Osteoblast (primary cell): ENCODE measurements at regions not wholly inside any gene's neighbourhood (a gene's known extent, or its start where the extent isn't known, plus 50 kb on each side); places are given as distances from the start of the nearest gene placed in this dataset.

Experiments used
- DNase-seq: peaks from one replicate; pipeline ENCODE4 v3.0.0; 2011; ENCODE audit warnings: low spot score, mixed read lengths; ENCODE audit not compliant: insufficient read length; ENCODE audit errors: missing footprints
- H2AFZ ChIP-seq: 2 replicates; pipeline ENCODE4 v1.6.0; 2011; ENCODE audit warnings: mild to moderate bottlenecking, low read length
- H3K27ac ChIP-seq: 2 replicates; pipeline ENCODE4 v1.5.1; 2011; ENCODE audit warnings: mild to moderate bottlenecking, low read depth, low read length, moderate library complexity
- H3K27me3 ChIP-seq: 2 replicates; pipeline ENCODE4 v1.6.0; 2012; ENCODE audit warnings: mild to moderate bottlenecking, control low read depth, inconsistent platforms, low read length, moderate library complexity; ENCODE audit not compliant: insufficient read depth
- H3K36me3 ChIP-seq: 2 replicates; pipeline ENCODE4 v1.5.1; 2011; ENCODE audit warnings: mild to moderate bottlenecking, low read length, control low read depth, moderate library complexity; ENCODE audit not compliant: insufficient read depth
- H3K4me1 ChIP-seq: 2 replicates; pipeline ENCODE4 v1.5.1; 2011; ENCODE audit warnings: mild to moderate bottlenecking, low read length, control low read depth, moderate library complexity; ENCODE audit not compliant: insufficient read depth
- H3K4me2 ChIP-seq: 2 replicates; pipeline ENCODE4 v1.6.0; 2011; ENCODE audit warnings: mild to moderate bottlenecking, low read length; ENCODE audit not compliant: insufficient read depth
- H3K4me3 ChIP-seq: fragments of 200-600 bp; sonication (generic); 3 replicates; pipeline ENCODE4 v1.5.1; 2012; ENCODE audit warnings: mild to moderate bottlenecking, low read length, inconsistent platforms; ENCODE audit not compliant: insufficient read depth
- H3K79me2 ChIP-seq: 2 replicates; pipeline ENCODE4 v1.6.0; 2012; ENCODE audit warnings: mild to moderate bottlenecking, low read length, control low read depth, inconsistent platforms; ENCODE audit not compliant: insufficient read depth
- H3K9me3 ChIP-seq: 2 replicates; pipeline ENCODE4 v1.5.1; 2011; ENCODE audit warnings: low read depth, low read length, control low read depth
- H4K20me1 ChIP-seq: 2 replicates; pipeline ENCODE4 v1.6.0; 2012; ENCODE audit warnings: mild to moderate bottlenecking, low read length, control low read depth; ENCODE audit not compliant: insufficient read depth
- CTCF ChIP-seq: IDR thresholded peaks from 2 replicates; pipeline ENCODE4 v1.5.1; 2011; ENCODE audit warnings: mild to moderate bottlenecking, low read depth, low read length, moderate library complexity; ENCODE audit errors: extremely low read depth

DNA sequence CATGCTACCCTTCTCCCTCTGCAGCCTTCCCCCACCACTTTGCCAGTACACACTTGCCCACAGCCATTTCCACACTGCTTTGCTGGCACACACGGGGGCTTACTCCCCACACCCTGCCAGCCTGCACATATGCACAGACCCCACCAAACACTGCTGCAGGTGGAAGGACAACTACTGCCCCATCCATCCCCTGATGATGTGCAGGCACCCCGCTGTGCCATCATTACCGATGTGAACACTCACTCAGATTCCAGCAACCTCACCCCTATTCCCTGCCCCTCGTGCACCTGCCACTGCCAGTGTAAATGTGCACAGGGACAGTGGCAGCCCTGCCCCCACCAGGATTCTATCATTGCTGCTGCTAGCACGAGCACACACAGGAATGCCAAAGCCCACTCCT is 1400.8 kb upstream of the DDX18 start:
- Histone ChIP-seq H4K20me1 (no peaks in the 10 kb centered on the region), H3K4me1 (no peaks in the 10 kb centered on the region), H3K27ac (no peak overlapping the region), H3K79me2 (no peaks in the 10 kb centered on the region), H2AFZ (no peak overlapping the region), H3K4me2 (no peak overlapping the region), H3K4me3 (no peak overlapping the region), H3K36me3 (no peaks in the 10 kb centered on the region), H3K9me3 (peaks cover 3% of the 10 kb centered on the region), H3K27me3 (no peaks in the 10 kb centered on the region)
- TF ChIP-seq CTCF: no peak
- no peak for DNase-seq

GRCh38 chr2:116416731-116417377 is 1397.6 kb upstream of the DDX18 start:
- no peak overlapping the region for H2AFZ ChIP-seq
- H3K9me3 ChIP-seq: peaks cover 3% of the 10 kb centered on the region
- no peaks in the 10 kb centered on the region for H3K79me2 ChIP-seq
- no peak for TF ChIP-seq CTCF
- H3K27me3 ChIP-seq: no peaks in the 10 kb centered on the region
- no peaks in the 10 kb centered on the region for H3K36me3 ChIP-seq
- no peaks in the 10 kb centered on the region for H3K4me1 ChIP-seq
- no peak for DNase-seq
- no peak overlapping the region for H3K27ac ChIP-seq
- no peak overlapping the region for H3K4me3 ChIP-seq
- no peak overlapping the region for H3K4me2 ChIP-seq
- no peaks in the 10 kb centered on the region for H4K20me1 ChIP-seq

DNA sequence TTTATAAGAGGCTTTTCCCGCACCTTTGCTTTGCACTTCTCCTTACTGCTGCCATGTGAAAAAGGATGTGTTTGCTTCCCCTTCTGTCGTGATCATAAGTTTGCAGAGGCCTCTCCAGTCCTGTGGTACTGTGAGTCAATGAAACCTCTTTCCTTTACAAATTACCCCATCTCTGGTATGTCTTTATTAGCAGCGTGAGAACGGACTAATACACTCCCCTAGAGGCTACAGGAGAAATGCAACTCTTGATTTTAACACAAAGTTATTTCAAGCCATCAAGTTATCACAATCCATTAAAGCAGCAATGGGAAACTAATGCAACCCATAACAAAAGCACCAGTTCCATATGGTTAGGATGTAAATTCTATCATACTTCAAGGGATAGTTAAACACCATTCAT is 1378.8 kb upstream of the DDX18 start:
- Histone ChIP-seq H3K27ac (no peak overlapping the region), H3K4me1 (no peaks in the 10 kb centered on the region), H4K20me1 (no peaks in the 10 kb centered on the region), H3K79me2 (no peaks in the 10 kb centered on the region), H3K36me3 (no peaks in the 10 kb centered on the region), H2AFZ (no peak overlapping the region), H3K4me3 (no peak overlapping the region), H3K4me2 (no peak overlapping the region), H3K27me3 (no peaks in the 10 kb centered on the region), H3K9me3 (no peaks in the 10 kb centered on the region)
- no peak for TF ChIP-seq CTCF
- DNase-seq: no peak

GRCh38 chr2:116440104-116440653 is 1374.3 kb upstream of the DDX18 start:
- Histone ChIP-seq H3K27ac (no peak overlapping the region), H4K20me1 (no peaks in the 10 kb centered on the region), H3K9me3 (no peaks in the 10 kb centered on the region), H3K4me1 (no peaks in the 10 kb centered on the region), H3K4me3 (no peak overlapping the region), H3K27me3 (no peaks in the 10 kb centered on the region), H2AFZ (no peak overlapping the region), H3K79me2 (no peaks in the 10 kb centered on the region), H3K4me2 (no peak overlapping the region), H3K36me3 (no peaks in the 10 kb centered on the region)
- TF ChIP-seq CTCF: no peak
- DNase-seq: no peak
